ENCODE measurements at regions not wholly inside any gene's neighbourhood (a gene's known extent, or its start where the extent isn't known, plus 50 kb on each side); places are given as distances from the start of the nearest gene placed in this dataset.

GRCh38 chr6:168756009-168756634, 315.1 kb downstream of the SMOC2 start:
- H3K9me3 Mint-ChIP-seq = peaks cover 67% of the 10 kb centered on the region
- peaks cover 2% of the 10 kb centered on the region for H3K27me3 Mint-ChIP-seq (ENCODE audit: insufficient read depth)
- peaks cover 11% of the 10 kb centered on the region; the same call in 1 of the 2 replicates for H3K36me3 Mint-ChIP-seq (ENCODE audit: low read depth)
- DNase-seq = no peak
- no peak for TF ChIP-seq CTCF (IDR thresholded peaks at IDR 0.05)
- H3K27ac Mint-ChIP-seq = no peak overlapping the region
- H3K4me3 Mint-ChIP-seq = no peak overlapping the region
- no peaks in the 10 kb centered on the region for H3K4me1 Mint-ChIP-seq (ENCODE audit: low read depth)

- peaks cover 4% of the 10 kb centered on the region; the same call in 1 of the 2 replicates for H3K36me3 Mint-ChIP-seq (ENCODE audit: low read depth)
- no peak for TF ChIP-seq CTCF (IDR thresholded peaks at IDR 0.05)
- peaks cover 56% of the 10 kb centered on the region for H3K9me3 Mint-ChIP-seq
- no peak for DNase-seq
- H3K4me1 Mint-ChIP-seq (ENCODE audit: low read depth) = no peaks in the 10 kb centered on the region
- H3K4me3 Mint-ChIP-seq = no peak overlapping the region
- no peaks in the 10 kb centered on the region; the same call in 1 of the 2 replicates for H3K27me3 Mint-ChIP-seq (ENCODE audit: insufficient read depth)
- no peak overlapping the region for H3K27ac Mint-ChIP-seq
Observed at GRCh38 chr6:168746643-168747042, 305.7 kb downstream of the SMOC2 start.

GRCh38 chr6:168746013-168746412, 305.0 kb downstream of the SMOC2 start:
- H3K27ac Mint-ChIP-seq = no peak overlapping the region
- no peak for DNase-seq
- TF ChIP-seq CTCF (IDR thresholded peaks at IDR 0.05) = no peak
- peaks cover 6% of the 10 kb centered on the region for H3K36me3 Mint-ChIP-seq (ENCODE audit: low read depth)
- H3K27me3 Mint-ChIP-seq (ENCODE audit: insufficient read depth) = no peaks in the 10 kb centered on the region; the same call in 1 of the 2 replicates
- H3K9me3 Mint-ChIP-seq = peaks cover 52% of the 10 kb centered on the region
- no peak overlapping the region for H3K4me3 Mint-ChIP-seq
- no peaks in the 10 kb centered on the region for H3K4me1 Mint-ChIP-seq (ENCODE audit: low read depth)

GRCh38 chr6:168744861-168745260, 303.9 kb downstream of the SMOC2 start:
- no peak for TF ChIP-seq CTCF (IDR thresholded peaks at IDR 0.05)
- Mint-ChIP-seq H3K4me1 (ENCODE audit: low read depth) (no peaks in the 10 kb centered on the region), H3K36me3 (ENCODE audit: low read depth) (peaks cover 9% of the 10 kb centered on the region), H3K27me3 (ENCODE audit: insufficient read depth) (no peaks in the 10 kb centered on the region; the same call in 1 of the 2 replicates), H3K4me3 (no peak overlapping the region), H3K9me3 (peaks cover 51% of the 10 kb centered on the region), H3K27ac (no peak overlapping the region)
- no peak for DNase-seq

GRCh38 chr6:168741942-168742782, 301.2 kb downstream of the SMOC2 start:
- Mint-ChIP-seq H3K27ac (no peak overlapping the region), H3K9me3 (peaks cover 53% of the 10 kb centered on the region), H3K4me1 (ENCODE audit: low read depth) (no peaks in the 10 kb centered on the region), H3K36me3 (ENCODE audit: low read depth) (peaks cover 9% of the 10 kb centered on the region), H3K4me3 (no peak overlapping the region), H3K27me3 (ENCODE audit: insufficient read depth) (no peaks in the 10 kb centered on the region; the same call in 1 of the 2 replicates)
- DNase-seq = no peak
- no peak for TF ChIP-seq CTCF (IDR thresholded peaks at IDR 0.05)

Data from HFFc6 (cell line).